H9 (cell line): ENCODE measurements at regions not wholly inside any gene's neighbourhood (a gene's known extent, or its start where the extent isn't known, plus 50 kb on each side); places are given as distances from the start of the nearest gene placed in this dataset.

ENCODE experiments used
- DNase-seq: peaks from one replicate; pipeline ENCODE4 v3.0.0-alpha.2; 2017
- H2AFZ ChIP-seq: one replicate; pipeline ENCODE4 v1.6.1; 2013; ENCODE audit warnings: mild to moderate bottlenecking, low read length, control low read depth, moderate library complexity
- H2AK5ac ChIP-seq: 2 replicates; pipeline ENCODE4 v1.6.1; 2013; ENCODE audit warnings: low read length, control low read depth, mixed read lengths; ENCODE audit not compliant: insufficient read length
- H2BK120ac ChIP-seq: one replicate; pipeline ENCODE4 v1.6.1; 2013; ENCODE audit warnings: low read depth, mild to moderate bottlenecking, low read length, control low read depth, inconsistent platforms; ENCODE audit not compliant: poor library complexity, severe bottlenecking
- H2BK12ac ChIP-seq: 2 replicates; pipeline ENCODE4 v1.6.1; 2013; ENCODE audit warnings: low read length, control low read depth, mixed read lengths, low read depth; ENCODE audit not compliant: insufficient read length
- H2BK15ac ChIP-seq: 2 replicates; pipeline ENCODE4 v1.6.1; 2013; ENCODE audit warnings: low read depth, low read length, control low read depth
- H2BK20ac ChIP-seq: one replicate; pipeline ENCODE4 v1.6.1; 2013; ENCODE audit warnings: low read depth, mild to moderate bottlenecking, low read length, control low read depth, inconsistent platforms; ENCODE audit not compliant: poor library complexity, severe bottlenecking
- H2BK5ac ChIP-seq: 2 replicates; pipeline ENCODE4 v1.6.1; 2013; ENCODE audit warnings: low read length, control low read depth, mixed read lengths; ENCODE audit not compliant: insufficient read length
- H3K14ac ChIP-seq: 2 replicates; pipeline ENCODE4 v1.6.1; 2013; ENCODE audit warnings: low read length, control low read depth; ENCODE audit not compliant: insufficient read depth
- H3K18ac ChIP-seq: 2 replicates; pipeline ENCODE4 v1.6.1; 2013; ENCODE audit warnings: low read depth, mild to moderate bottlenecking, mixed read lengths, low read length, control low read depth; ENCODE audit not compliant: insufficient read length
- H3K23ac ChIP-seq: 2 replicates; pipeline ENCODE4 v1.6.1; 2013; ENCODE audit warnings: low read length, control low read depth, mixed read lengths, low read depth; ENCODE audit not compliant: insufficient read length
- H3K23me2 ChIP-seq: 2 replicates; pipeline ENCODE4 v1.6.1; 2013; ENCODE audit warnings: low read depth, mild to moderate bottlenecking, mixed read lengths, low read length, control low read depth; ENCODE audit not compliant: insufficient read length, poor library complexity, severe bottlenecking
- H3K27ac ChIP-seq: 2 replicates; pipeline ENCODE4 v1.5.1; 2013; ENCODE audit warnings: low read length, control low read depth, mixed read lengths, low read depth; ENCODE audit not compliant: insufficient read length
- H3K27me3 ChIP-seq: 2 replicates; pipeline ENCODE4 v1.6.1; 2013; ENCODE audit warnings: low read length, control low read depth, inconsistent platforms; ENCODE audit not compliant: insufficient read depth
- H3K4ac ChIP-seq: 2 replicates; pipeline ENCODE4 v1.6.1; 2013; ENCODE audit warnings: low read depth, mild to moderate bottlenecking, control low read depth, inconsistent platforms, low read length, moderate library complexity
- H3K4me1 ChIP-seq: 2 replicates; pipeline ENCODE4 v1.6.1; 2013; ENCODE audit warnings: low read length, control low read depth, inconsistent platforms; ENCODE audit not compliant: insufficient read depth
- H3K4me2 ChIP-seq: 2 replicates; pipeline ENCODE4 v1.6.1; 2013; ENCODE audit warnings: low read length, control low read depth, mixed read lengths; ENCODE audit not compliant: insufficient read length, insufficient read depth
- H3K56ac ChIP-seq: 2 replicates; pipeline ENCODE4 v1.6.1; 2013; ENCODE audit warnings: low read depth, mild to moderate bottlenecking, mixed read lengths, low read length, control low read depth; ENCODE audit not compliant: insufficient read length
- H3K79me1 ChIP-seq: 2 replicates; pipeline ENCODE4 v1.6.1; 2013; ENCODE audit warnings: low read depth, mild to moderate bottlenecking, moderate library complexity, low read length, control low read depth, inconsistent platforms; ENCODE audit not compliant: insufficient read depth, poor library complexity, severe bottlenecking
- H3K79me2 ChIP-seq: 2 replicates; pipeline ENCODE4 v1.6.1; 2013; ENCODE audit warnings: low read length, control low read depth, inconsistent platforms; ENCODE audit not compliant: insufficient read depth
- H3K9ac ChIP-seq: 2 replicates; pipeline ENCODE4 v1.6.1; 2013; ENCODE audit warnings: low read length, control low read depth, mixed read lengths; ENCODE audit not compliant: insufficient read length; ENCODE audit errors: extremely low read depth
- H3K9me3 ChIP-seq: one replicate; pipeline ENCODE4 v1.6.1; 2013; ENCODE audit warnings: low read depth, low read length, inconsistent platforms; ENCODE audit not compliant: control insufficient read depth
- H3T11ph ChIP-seq: one replicate; pipeline ENCODE4 v1.6.1; 2013; ENCODE audit warnings: mild to moderate bottlenecking, low read length, control low read depth, inconsistent platforms
- H4K20me1 ChIP-seq: one replicate; pipeline ENCODE4 v1.6.1; 2013; ENCODE audit not compliant: control insufficient read depth, insufficient read length, insufficient read depth
- H4K5ac ChIP-seq: 2 replicates; pipeline ENCODE4 v1.6.1; 2013; ENCODE audit warnings: low read depth, mild to moderate bottlenecking, mixed read lengths, low read length, control low read depth; ENCODE audit not compliant: insufficient read length
- H4K8ac ChIP-seq: replicated peaks from 2 replicates; pipeline ENCODE4 v1.6.1; 2013; ENCODE audit warnings: low read length, control low read depth, mixed read lengths, low read depth; ENCODE audit not compliant: insufficient read length
- H4K91ac ChIP-seq: 2 replicates; pipeline ENCODE4 v1.6.1; 2013; ENCODE audit warnings: low read depth, mild to moderate bottlenecking, moderate library complexity, mixed read lengths, low read length, control low read depth; ENCODE audit not compliant: insufficient read length
- H3K27ac Mint-ChIP-seq, 3 experiments: 2 replicates in 2 of 3; 3 replicates in 1 of 3; pipeline ENCODE4 v1.8.0; 2020 to 2021; ENCODE audit warnings: mixed read lengths in 3 of 3, mild to moderate bottlenecking in 1 of 3, moderate library complexity in 1 of 3
- H3K27me3 Mint-ChIP-seq: 2 replicates; pipeline ENCODE4 v1.8.0; 2021; ENCODE audit warnings: low read depth, mild to moderate bottlenecking, moderate library complexity, mixed read lengths
- H3K36me3 Mint-ChIP-seq, 3 experiments: 2 replicates in 2 of 3; 3 replicates in 1 of 3; pipeline ENCODE4 v1.8.0; 2020 to 2021; ENCODE audit warnings: low read depth in 3 of 3, mixed read lengths in 3 of 3; ENCODE audit not compliant: insufficient read depth in 1 of 3
- H3K4me1 Mint-ChIP-seq, 2 experiments: 2 replicates each; pipeline ENCODE4 v1.8.0; 2020; ENCODE audit warnings: mixed read lengths in 2 of 2
- H3K4me3 Mint-ChIP-seq, 2 experiments: 2 replicates in 1 of 2; 3 replicates in 1 of 2; pipeline ENCODE4 v1.8.0; 2020 to 2021; ENCODE audit warnings: mild to moderate bottlenecking in 2 of 2, mixed read lengths in 2 of 2, moderate library complexity in 1 of 2
- H3K9me3 Mint-ChIP-seq, 2 experiments: 2 replicates in 1 of 2; 3 replicates in 1 of 2; pipeline ENCODE4 v1.8.0; 2020; ENCODE audit warnings: mild to moderate bottlenecking in 2 of 2, mixed read lengths in 2 of 2, moderate library complexity in 1 of 2
- WGBS: extraction: QIAGEN DNeasy Blood & Tissue Kit; methylation state at CpG from one replicate; pipeline ENCODE4 v1.1.7; 2013; ENCODE audit warnings: missing lambda C conversion rate, low lambda C conversion rate, mixed read lengths; ENCODE audit not compliant: insufficient read length; ENCODE audit errors: extremely low coverage; 5-methylcytosine and 5-hydroxymethylcytosine counted together
- TF ChIP-seq, protein P1 (sequence below): fragments of 200-600 bp; sonication (generic); conservative IDR thresholded peaks from 3 replicates; pipeline ENCODE4 v1.8.0; 2021; ENCODE audit warnings: antibody characterized with exemption, mild to moderate bottlenecking

DNA sequence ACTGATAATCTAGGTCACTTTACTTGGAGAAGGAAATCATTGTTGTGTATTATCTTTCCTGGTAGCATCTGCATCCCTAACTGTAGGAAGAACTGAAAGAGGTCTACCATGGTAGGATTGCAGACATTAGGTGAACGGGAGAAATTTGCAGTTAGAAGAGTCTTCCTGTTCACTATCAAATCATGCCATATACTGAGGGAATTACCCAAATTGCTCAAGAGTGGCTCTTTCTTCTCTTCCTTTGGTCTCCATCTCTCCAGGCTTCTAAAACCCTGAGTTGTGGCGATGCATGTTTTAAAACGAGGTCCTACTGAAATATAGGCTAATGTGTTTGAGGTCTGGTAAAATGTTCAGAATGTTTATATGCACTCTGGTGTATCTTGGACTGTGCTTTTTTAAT lies 85.3 kb upstream of the HK2 start:
- H3K9ac ChIP-seq, result no peak overlapping the region
- no peak overlapping the region for H2BK20ac ChIP-seq
- Mint-ChIP-seq H3K4me3 (no peak overlapping the region; a peak in 1 of 5 replicates), H3K9me3 (no peaks in the 10 kb centered on the region), H3K27me3 (peaks cover 3% of the 10 kb centered on the region; the same call in 1 of the 2 replicates), H3K36me3 (no peaks in the 10 kb centered on the region; a peak in 1 of 7 replicates), H3K27ac (no peak overlapping the region), H3K4me1 (peaks cover 4 to 5% of the 10 kb centered on the region in 2 experiments; a peak in 3 of 4 replicates)
- no peak overlapping the region for H3K14ac ChIP-seq
- no peak overlapping the region for H3K27ac ChIP-seq
- no peaks in the 10 kb centered on the region for H3K4me1 ChIP-seq
- H3K56ac ChIP-seq, result no peak overlapping the region
- H3K79me1 ChIP-seq, result no peaks in the 10 kb centered on the region
- H3K18ac ChIP-seq, result no peak overlapping the region
- H2BK15ac ChIP-seq, result no peak overlapping the region
- no peak overlapping the region for H3K23ac ChIP-seq
- H2BK120ac ChIP-seq, result no peak overlapping the region
- no CpG with 5 or more reads among the region's 3 CpGs for WGBS
- no peak for DNase-seq
- no peak overlapping the region for H4K91ac ChIP-seq
- no peak overlapping the region for H4K5ac ChIP-seq
- no peaks in the 10 kb centered on the region for H3K27me3 ChIP-seq
- H3K9me3 ChIP-seq, result no peaks in the 10 kb centered on the region
- no peak overlapping the region for H3K4ac ChIP-seq
- H2BK5ac ChIP-seq, result no peak overlapping the region
- H2BK12ac ChIP-seq, result no peak overlapping the region
- no peaks in the 10 kb centered on the region for H3K79me2 ChIP-seq
- no peak overlapping the region for H2AK5ac ChIP-seq
- no peaks in the 10 kb centered on the region for H3K23me2 ChIP-seq
- no peak overlapping the region for H3T11ph ChIP-seq
- H4K8ac ChIP-seq, result no peak overlapping the region
- H4K20me1 ChIP-seq, result no peaks in the 10 kb centered on the region
- TF ChIP-seq, protein P1, sequence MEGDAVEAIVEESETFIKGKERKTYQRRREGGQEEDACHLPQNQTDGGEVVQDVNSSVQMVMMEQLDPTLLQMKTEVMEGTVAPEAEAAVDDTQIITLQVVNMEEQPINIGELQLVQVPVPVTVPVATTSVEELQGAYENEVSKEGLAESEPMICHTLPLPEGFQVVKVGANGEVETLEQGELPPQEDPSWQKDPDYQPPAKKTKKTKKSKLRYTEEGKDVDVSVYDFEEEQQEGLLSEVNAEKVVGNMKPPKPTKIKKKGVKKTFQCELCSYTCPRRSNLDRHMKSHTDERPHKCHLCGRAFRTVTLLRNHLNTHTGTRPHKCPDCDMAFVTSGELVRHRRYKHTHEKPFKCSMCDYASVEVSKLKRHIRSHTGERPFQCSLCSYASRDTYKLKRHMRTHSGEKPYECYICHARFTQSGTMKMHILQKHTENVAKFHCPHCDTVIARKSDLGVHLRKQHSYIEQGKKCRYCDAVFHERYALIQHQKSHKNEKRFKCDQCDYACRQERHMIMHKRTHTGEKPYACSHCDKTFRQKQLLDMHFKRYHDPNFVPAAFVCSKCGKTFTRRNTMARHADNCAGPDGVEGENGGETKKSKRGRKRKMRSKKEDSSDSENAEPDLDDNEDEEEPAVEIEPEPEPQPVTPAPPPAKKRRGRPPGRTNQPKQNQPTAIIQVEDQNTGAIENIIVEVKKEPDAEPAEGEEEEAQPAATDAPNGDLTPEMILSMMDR, result no peak
- no peak overlapping the region for H2AFZ ChIP-seq
- H3K4me2 ChIP-seq, result no peak overlapping the region
